Neural crest cell (in vitro differentiated cells): ENCODE measurements at regions not wholly inside any gene's neighbourhood (a gene's known extent, or its start where the extent isn't known, plus 50 kb on each side); places are given as distances from the start of the nearest gene placed in this dataset.

ENCODE experiments used
- DNase-seq: peaks from one replicate; pipeline ENCODE4 v3.0.0; 2021; ENCODE audit warnings: low read depth, mixed read lengths, low spot score
- H3K27ac Mint-ChIP-seq: one replicate; pipeline ENCODE4 v1.8.0; 2021; ENCODE audit warnings: mild to moderate bottlenecking, mixed read lengths; ENCODE audit not compliant: unreplicated experiment
- H3K27me3 Mint-ChIP-seq: 2 replicates; pipeline ENCODE4 v1.8.0; 2021; ENCODE audit warnings: low read depth, mild to moderate bottlenecking, mixed read lengths
- H3K36me3 Mint-ChIP-seq: 2 replicates; pipeline ENCODE4 v1.8.0; 2021; ENCODE audit warnings: low read depth, mild to moderate bottlenecking, mixed read lengths
- H3K4me1 Mint-ChIP-seq: 2 replicates; pipeline ENCODE4 v1.8.0; 2021; ENCODE audit warnings: mixed read lengths
- H3K4me3 Mint-ChIP-seq: one replicate; pipeline ENCODE4 v1.8.0; 2021; ENCODE audit warnings: mild to moderate bottlenecking, mixed read lengths
- H3K9me3 Mint-ChIP-seq: 2 replicates; pipeline ENCODE4 v1.8.0; 2021; ENCODE audit warnings: mixed read lengths
- CTCF ChIP-seq: fragments of 200-600 bp; sonication (generic); conservative IDR thresholded peaks from 2 replicates; pipeline ENCODE4 v1.5.0; 2021; ENCODE audit warnings: antibody characterized with exemption, mild to moderate bottlenecking

DNA sequence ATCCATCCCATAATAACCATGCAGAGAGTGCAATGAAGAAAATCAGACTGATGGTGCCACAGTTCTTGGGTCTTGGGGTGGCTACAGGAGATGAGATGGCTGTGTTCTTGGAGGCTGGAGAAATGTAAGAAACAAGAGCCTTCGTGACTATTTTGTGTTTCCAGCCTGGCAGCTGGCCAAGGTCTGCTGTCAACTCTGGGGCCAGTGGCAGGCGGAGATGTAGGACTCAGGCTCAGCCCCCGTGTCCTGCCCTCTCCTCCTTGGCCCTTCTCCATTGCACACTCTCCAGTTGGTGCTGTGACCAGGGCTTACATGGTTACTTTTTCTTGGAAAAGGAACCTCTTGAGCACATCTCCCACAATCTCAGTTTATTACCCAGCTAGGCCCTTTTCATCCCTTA is 235.4 kb downstream of the DMRT2 start:
- Mint-ChIP-seq H3K4me1 (no peaks in the 10 kb centered on the region), H3K27ac (no peak overlapping the region), H3K9me3 (peaks cover 10% of the 10 kb centered on the region), H3K36me3 (no peaks in the 10 kb centered on the region), H3K27me3 (no peaks in the 10 kb centered on the region), H3K4me3 (no peak overlapping the region)
- no peak for TF ChIP-seq CTCF
- DNase-seq = no peak

- Mint-ChIP-seq H3K4me1 (no peaks in the 10 kb centered on the region), H3K27ac (no peak overlapping the region), H3K4me3 (no peak overlapping the region), H3K36me3 (peaks cover 2% of the 10 kb centered on the region), H3K27me3 (no peaks in the 10 kb centered on the region), H3K9me3 (peaks cover 19% of the 10 kb centered on the region)
- no peak for TF ChIP-seq CTCF
- no peak for DNase-seq
These were observed 242.2 kb downstream of the DMRT2 start for GRCh38 chr9:1292384-1292783.

GRCh38 chr9:1294641-1295258 is 244.6 kb downstream of the DMRT2 start:
- H3K9me3 Mint-ChIP-seq = peaks cover 16% of the 10 kb centered on the region
- H3K27me3 Mint-ChIP-seq = no peaks in the 10 kb centered on the region
- no peak overlapping the region for H3K4me3 Mint-ChIP-seq
- no peak for TF ChIP-seq CTCF
- DNase-seq = no peak
- H3K4me1 Mint-ChIP-seq = no peaks in the 10 kb centered on the region
- H3K36me3 Mint-ChIP-seq = peaks cover 2% of the 10 kb centered on the region
- H3K27ac Mint-ChIP-seq = no peak overlapping the region

GRCh38 chr9:1296331-1296730 is 246.2 kb downstream of the DMRT2 start:
- H3K27me3 Mint-ChIP-seq = no peaks in the 10 kb centered on the region
- TF ChIP-seq CTCF = no peak
- DNase-seq = no peak
- H3K4me3 Mint-ChIP-seq = no peak overlapping the region
- H3K27ac Mint-ChIP-seq = no peak overlapping the region
- peaks cover 2% of the 10 kb centered on the region for H3K36me3 Mint-ChIP-seq
- no peaks in the 10 kb centered on the region for H3K4me1 Mint-ChIP-seq
- peaks cover 13% of the 10 kb centered on the region for H3K9me3 Mint-ChIP-seq

GRCh38 chr9:1298046-1298445 is 247.9 kb downstream of the DMRT2 start:
- TF ChIP-seq CTCF = no peak
- DNase-seq = no peak
- Mint-ChIP-seq H3K27ac (no peak overlapping the region), H3K9me3 (peaks cover 9% of the 10 kb centered on the region), H3K36me3 (no peaks in the 10 kb centered on the region), H3K27me3 (no peaks in the 10 kb centered on the region), H3K4me1 (no peaks in the 10 kb centered on the region), H3K4me3 (no peak overlapping the region)
